Activated CD4-positive, CD25-positive, alpha-beta regulatory T cell (primary cell): ENCODE measurements at regions not wholly inside any gene's neighbourhood (a gene's known extent, or its start where the extent isn't known, plus 50 kb on each side); places are given as distances from the start of the nearest gene placed in this dataset.

Experiments used
- DNase-seq, 4 experiments: peaks; one replicate each; lab custom pipeline; 2025; lab: John Stamatoyannopoulos, UW

- DNase-seq: no peak
These were observed 50.6 kb upstream of the SMNDC1 start for GRCh38 chr10:110355141-110355831.

- DNase-seq: no peak
These were observed 51.4 kb upstream of the SMNDC1 start for GRCh38 chr10:110355922-110356627.

- peak; percentile 8 to 57 (median 22) for DNase-seq
These were observed 52.0 kb upstream of the SMNDC1 start for GRCh38 chr10:110356628-110357245.

GRCh38 chr10:110357252-110357780 lies 52.6 kb upstream of the SMNDC1 start:
- DNase-seq: peak; percentile 5 to 57 (median 32)

GRCh38 chr10:110357871-110358270 lies 53.2 kb upstream of the SMNDC1 start:
- no peak for DNase-seq

- DNase-seq: no peak
These were observed 53.6 kb upstream of the SMNDC1 start for GRCh38 chr10:110358278-110358677.

GRCh38 chr10:110358869-110359629 lies 54.3 kb upstream of the SMNDC1 start:
- no peak for DNase-seq

GRCh38 chr10:110360857-110361474 lies 56.2 kb upstream of the SMNDC1 start:
- no peak for DNase-seq

GRCh38 chr10:110361800-110362456 lies 57.2 kb upstream of the SMNDC1 start:
- no peak for DNase-seq

GRCh38 chr10:110363572-110364411 lies 59.1 kb upstream of the SMNDC1 start:
- no peak for DNase-seq

GRCh38 chr10:110364531-110364937 lies 59.8 kb upstream of the SMNDC1 start:
- DNase-seq: peak in 1 of 4 experiments; percentile 7

GRCh38 chr10:110365356-110366143 lies 60.8 kb upstream of the SMNDC1 start:
- no peak for DNase-seq

- no peak for DNase-seq
These were observed 61.9 kb upstream of the SMNDC1 start for GRCh38 chr10:110366635-110367034.

GRCh38 chr10:110368002-110368401 lies 63.3 kb upstream of the SMNDC1 start:
- no peak for DNase-seq

- DNase-seq: no peak
These were observed 63.8 kb upstream of the SMNDC1 start for GRCh38 chr10:110368556-110368955.

- no peak for DNase-seq
These were observed 65.3 kb upstream of the SMNDC1 start for GRCh38 chr10:110370006-110370405.

GRCh38 chr10:110372656-110373055 lies 67.9 kb upstream of the SMNDC1 start:
- DNase-seq: no peak

- DNase-seq: no peak
These were observed 68.3 kb upstream of the SMNDC1 start for GRCh38 chr10:110373059-110373458.
